Gastrocnemius medialis (tissue), 4 donors: ENCODE measurements at regions not wholly inside any gene's neighbourhood (a gene's known extent, or its start where the extent isn't known, plus 50 kb on each side); places are given as distances from the start of the nearest gene placed in this dataset.

Experiments used
- ATAC-seq, 2 donors: fragments of 150-250 bp; one replicate each; pipeline ENCODE4 v1.9.1; 2016
- DNase-seq, 2 donors: peaks; one replicate each; pipeline ENCODE4 v3.0.0-alpha.2; 2019
- H3K27ac ChIP-seq, 4 donors: fragments of 200-600 bp; sonication (generic); 1 replicate in 1 of 4; 2 replicates in 3 of 4; pipeline ENCODE4 v1.5.1; 2016 to 2018; ENCODE audit warnings: mild to moderate bottlenecking in 2 of 4, moderate library complexity in 1 of 4
- H3K27me3 ChIP-seq, 3 donors: fragments of 200-600 bp; sonication (generic) in 2 of 3; 1 replicate in 1 of 3; 2 replicates in 2 of 3; pipeline versions ENCODE4 v1.5.1 to v1.6.0; 2016 to 2019; ENCODE audit warnings: mild to moderate bottlenecking in 1 of 3, moderate library complexity in 1 of 3
- H3K36me3 ChIP-seq, 2 donors: fragments of 200-600 bp; sonication (generic) in 1 of 2; one replicate each; pipeline ENCODE4 v1.5.1; 2017 to 2018
- H3K4me1 ChIP-seq, 2 donors: fragments of 200-600 bp; sonication (generic) in 1 of 2; one replicate each; pipeline ENCODE4 v1.5.1; 2016 to 2017; ENCODE audit warnings: mild to moderate bottlenecking in 2 of 2
- H3K4me3 ChIP-seq, 4 donors: fragments of 200-600 bp; sonication (generic) in 3 of 4; 1 replicate in 1 of 4; 2 replicates in 3 of 4; pipeline ENCODE4 v1.5.1; 2016 to 2019; ENCODE audit warnings: mild to moderate bottlenecking in 2 of 4
- H3K9me3 ChIP-seq, 3 donors: fragments of 200-600 bp; sonication (generic) in 2 of 3; 1 replicate in 1 of 3; 2 replicates in 2 of 3; pipeline ENCODE4 v1.5.1; 2016 to 2019
- CTCF ChIP-seq, 5 experiments: fragments of 450-650 bp in 3 of 5; fragments of 200-600 bp in 2 of 5; sonication (generic) in 2 of 5; IDR thresholded peaks in 4 of 5; conservative IDR thresholded peaks in 1 of 5; 1 replicate in 4 of 5; 2 replicates in 1 of 5; pipeline ENCODE4 v1.5.1; 2016 to 2019; ENCODE audit warnings: antibody characterized with exemption in 5 of 5, mild to moderate bottlenecking in 3 of 5, moderate library complexity in 3 of 5
- POLR2A ChIP-seq, 2 donors: fragments of 450-650 bp; IDR thresholded peaks; one replicate each; pipeline ENCODE4 v1.6.1; 2017; ENCODE audit warnings: antibody characterized with exemption in 2 of 2, mild to moderate bottlenecking in 2 of 2, moderate library complexity in 2 of 2
- in situ Hi-C, 4 donors: fragments of 200-750 bp; cut with MboI; loops; one replicate each; pipeline versions ENCODE4 v1.15.0 to v1.8.0; 2017; ENCODE audit warnings: low sequenced_read_pairs in 4 of 4
- intact Hi-C: fragments of 100-400 bp; cut with DNase I; formaldehyde crosslinking; loops from one replicate; pipeline ENCODE4 v1.15.1; 2023; ENCODE audit warnings: low total_unique reads

- Histone ChIP-seq H3K4me1 (no peaks in the 10 kb centered on the region), H3K9me3 (no peaks in the 10 kb centered on the region), H3K27ac (no peak overlapping the region), H3K36me3 (no peaks in the 10 kb centered on the region), H3K4me3 (no peak overlapping the region), H3K27me3 (no peaks in the 10 kb centered on the region)
- in situ Hi-C loops: no loop called here
- TF ChIP-seq CTCF (IDR thresholded peaks at IDR 0.05 in 4 of 5, conservative IDR thresholded peaks at IDR 0.05 in 1 of 5): no peak
- no peak for TF ChIP-seq POLR2A (IDR thresholded peaks at IDR 0.05)
- ATAC-seq (no peak), DNase-seq (no peak)
- intact Hi-C loops: no loop called here
These were observed 1087.6 kb upstream of the PIK3C3 start for GRCh38 chr18:40867459-40867858.

- Histone ChIP-seq H3K4me3 (no peak overlapping the region), H3K9me3 (no peaks in the 10 kb centered on the region), H3K27ac (no peak overlapping the region), H3K4me1 (no peaks in the 10 kb centered on the region), H3K36me3 (no peaks in the 10 kb centered on the region), H3K27me3 (no peaks in the 10 kb centered on the region)
- DNase-seq: no peak
- TF ChIP-seq POLR2A (IDR thresholded peaks at IDR 0.05): no peak
- TF ChIP-seq CTCF (IDR thresholded peaks at IDR 0.05 in 4 of 5, conservative IDR thresholded peaks at IDR 0.05 in 1 of 5): no peak
- intact Hi-C loops (no loop called here), in situ Hi-C loops (no loop called here)
- no peak for ATAC-seq
These were observed 1088.1 kb upstream of the PIK3C3 start for GRCh38 chr18:40866968-40867367.

- Histone ChIP-seq H3K9me3 (no peaks in the 10 kb centered on the region), H3K27me3 (no peaks in the 10 kb centered on the region), H3K36me3 (no peaks in the 10 kb centered on the region), H3K4me3 (no peak overlapping the region), H3K4me1 (no peaks in the 10 kb centered on the region), H3K27ac (no peak overlapping the region)
- DNase-seq (no peak), ATAC-seq (no peak)
- in situ Hi-C loops (no loop called here), intact Hi-C loops (no loop called here)
- no peak for TF ChIP-seq POLR2A (IDR thresholded peaks at IDR 0.05)
These were observed 1088.9 kb upstream of the PIK3C3 start for GRCh38 chr18:40866013-40866645.

GRCh38 chr18:40864846-40865245 lies 1090.2 kb upstream of the PIK3C3 start:
- Histone ChIP-seq H3K4me3 (no peak overlapping the region), H3K4me1 (no peaks in the 10 kb centered on the region), H3K27ac (no peak overlapping the region), H3K27me3 (no peaks in the 10 kb centered on the region), H3K9me3 (no peaks in the 10 kb centered on the region), H3K36me3 (no peaks in the 10 kb centered on the region)
- in situ Hi-C loops: no loop called here
- intact Hi-C loops: no loop called here
- TF ChIP-seq POLR2A (IDR thresholded peaks at IDR 0.05) (no peak), CTCF (IDR thresholded peaks at IDR 0.05 in 4 of 5, conservative IDR thresholded peaks at IDR 0.05 in 1 of 5) (no peak)
- ATAC-seq (no peak), DNase-seq (no peak)

- ATAC-seq (no peak), DNase-seq (no peak)
- TF ChIP-seq CTCF (IDR thresholded peaks at IDR 0.05 in 4 of 5, conservative IDR thresholded peaks at IDR 0.05 in 1 of 5): no peak
- no peak for TF ChIP-seq POLR2A (IDR thresholded peaks at IDR 0.05)
- in situ Hi-C loops (no loop called here), intact Hi-C loops (no loop called here)
- no peaks in the 10 kb centered on the region for H3K4me1 ChIP-seq
- H3K27me3 ChIP-seq: no peaks in the 10 kb centered on the region
- no peak overlapping the region for H3K4me3 ChIP-seq
- H3K27ac ChIP-seq: no peak overlapping the region
- no peaks in the 10 kb centered on the region for H3K36me3 ChIP-seq
- H3K9me3 ChIP-seq: no peaks in the 10 kb centered on the region
These were observed 1091.2 kb upstream of the PIK3C3 start for GRCh38 chr18:40863801-40864200.
